PC-3 (cell line): ENCODE measurements at regions not wholly inside any gene's neighbourhood (a gene's known extent, or its start where the extent isn't known, plus 50 kb on each side); places are given as distances from the start of the nearest gene placed in this dataset.

Experiments
- ATAC-seq: fragments of 200-7000 bp; cut with Tn5 transposase; 2 replicates; pipeline ENCODE4 v1.9.1; 2020; ENCODE audit warnings: mild to moderate bottlenecking, moderate library complexity
- BruUV-seq: library from RNA; stranded (reverse); fragments of 400-500 nt; replicated peaks from 2 replicates; lab custom pipeline; 2021; lab: Mats Ljungman, UMichigan
- CTCF ChIA-PET: fragments of 300-600 bp; sonication (Branson Sonifier 250); formaldehyde crosslinking; loops from one replicate; lab custom pipeline; 2022; ENCODE audit warnings: antibody characterized with exemption; lab: Charles Lee
- POLR2A ChIA-PET: fragments of 300-600 bp; sonication (Branson Sonifier 250); formaldehyde crosslinking; loops from one replicate; lab custom pipeline; 2022; ENCODE audit warnings: antibody characterized with exemption; ENCODE audit not compliant: unreplicated experiment; lab: Charles Lee
- DNase-seq: peaks from one replicate; pipeline ENCODE4 v3.0.0-alpha.2; 2015
- H2AFZ ChIP-seq: fragments of 300-600 bp; sonication (generic); 2 replicates; pipeline ENCODE4 v1.6.0; 2016; ENCODE audit warnings: antibody characterized with exemption, low read length
- H3F3A ChIP-seq: fragments of 300-600 bp; sonication (generic); one replicate; pipeline ENCODE4 v1.6.0; 2017; ENCODE audit warnings: antibody characterized with exemption, low read length, control low read depth, mild to moderate bottlenecking; ENCODE audit not compliant: unreplicated experiment
- H3K27ac ChIP-seq: fragments of 300-600 bp; sonication (generic); 2 replicates; pipeline ENCODE4 v1.5.1; 2016; ENCODE audit warnings: mild to moderate bottlenecking, low read length
- H3K27me3 ChIP-seq: fragments of 300-600 bp; sonication (generic); 2 replicates; pipeline ENCODE4 v1.6.1; 2016; ENCODE audit warnings: low read length, mixed read lengths
- H3K36me3 ChIP-seq: fragments of 300-600 bp; sonication (generic); 2 replicates; pipeline ENCODE4 v1.6.1; 2016; ENCODE audit warnings: low read depth, mixed run types, low read length, mixed read lengths
- H3K4me1 ChIP-seq: fragments of 300-600 bp; sonication (generic); 2 replicates; pipeline ENCODE4 v1.5.1; 2016; ENCODE audit warnings: low read length; ENCODE audit not compliant: insufficient read depth
- H3K4me2 ChIP-seq: fragments of 300-600 bp; sonication (generic); 2 replicates; pipeline ENCODE4 v1.6.0; 2016; ENCODE audit warnings: low read length
- H3K4me3 ChIP-seq: fragments of 300-600 bp; sonication (generic); 2 replicates; pipeline ENCODE4 v1.5.1; 2016; ENCODE audit warnings: mild to moderate bottlenecking, low read length, mixed read lengths
- H3K79me2 ChIP-seq: fragments of 300-600 bp; sonication (generic); 2 replicates; pipeline ENCODE4 v1.6.1; 2017; ENCODE audit warnings: low read length, mixed read lengths
- H3K9ac ChIP-seq: fragments of 300-600 bp; sonication (generic); 2 replicates; pipeline ENCODE4 v1.6.0; 2016; ENCODE audit warnings: mild to moderate bottlenecking, low read length
- H3K9me2 ChIP-seq: fragments of 300-600 bp; sonication (generic); replicated peaks from 2 replicates; pipeline ENCODE4 v1.6.1; 2016; ENCODE audit warnings: mixed run types, low read length, mixed read lengths
- H3K9me3 ChIP-seq: fragments of 300-600 bp; sonication (generic); 2 replicates; pipeline ENCODE4 v1.6.1; 2016; ENCODE audit warnings: low read length, mixed read lengths
- H4K20me1 ChIP-seq: fragments of 300-600 bp; sonication (generic); 2 replicates; pipeline ENCODE4 v1.6.1; 2016; ENCODE audit warnings: low read length, mixed read lengths
- CTCF ChIP-seq: fragments of 300-600 bp; sonication (generic); conservative IDR thresholded peaks from 2 replicates; pipeline ENCODE4 v1.5.1; 2017; ENCODE audit warnings: antibody characterized with exemption, low read depth, mild to moderate bottlenecking, low read length
- EZH2 ChIP-seq: fragments of 300-600 bp; sonication (generic); IDR thresholded peaks from one replicate; pipeline ENCODE4 v1.6.1; 2017; ENCODE audit warnings: antibody characterized with exemption, mild to moderate bottlenecking, low read length; ENCODE audit not compliant: unreplicated experiment
- EZH2phosphoT487 ChIP-seq: fragments of 300-600 bp; sonication (generic); IDR thresholded peaks from 2 replicates; pipeline ENCODE4 v1.6.1; 2018; ENCODE audit warnings: mild to moderate bottlenecking, antibody characterized with exemption, low read length, borderline replicate concordance
- intact Hi-C: fragments of 100-400 bp; cut with micrococcal nuclease; formaldehyde crosslinking; loops from 2 replicates; pipeline ENCODE4 v1.9.0; 2023

GRCh38 chr2:235206980-235207579 lies 255.3 kb downstream of the SH3BP4 start:
- no peak for DNase-seq
- ATAC-seq, result no peak
- Histone ChIP-seq H3K9me3 (no peaks in the 10 kb centered on the region), H3K4me1 (no peaks in the 10 kb centered on the region), H3K27ac (no peak overlapping the region), H3K9ac (no peak overlapping the region), H3K9me2 (no peaks in the 10 kb centered on the region), H3K79me2 (no peaks in the 10 kb centered on the region), H3F3A (no peaks in the 10 kb centered on the region), H4K20me1 (no peaks in the 10 kb centered on the region), H3K4me2 (no peak overlapping the region), H3K4me3 (no peak overlapping the region), H3K27me3 (no peaks in the 10 kb centered on the region), H3K36me3 (no peaks in the 10 kb centered on the region), H2AFZ (no peak overlapping the region)
- CTCF ChIA-PET, result no interaction called here
- BruUV-seq, result no TSS peak
- intact Hi-C loops, result no loop called here
- POLR2A ChIA-PET, result no interaction called here
- TF ChIP-seq EZH2, result no peak
- no peak for TF ChIP-seq CTCF
- no peak for TF ChIP-seq EZH2phosphoT487

GRCh38 chr2:235211056-235211455 lies 259.2 kb downstream of the SH3BP4 start:
- H3K36me3 ChIP-seq, result no peaks in the 10 kb centered on the region
- POLR2A ChIA-PET, result interaction anchor here (0.6 kb wide), 1 partner anchor 16 kb away, joined by 5 read pairs; no protein-coding TSS in a partner anchor
- no peak for TF ChIP-seq EZH2
- no peak for TF ChIP-seq CTCF
- DNase-seq, result no peak
- H3K9me3 ChIP-seq, result no peaks in the 10 kb centered on the region
- no peaks in the 10 kb centered on the region for H3K9me2 ChIP-seq
- H2AFZ ChIP-seq, result no peak overlapping the region
- no TSS peak for BruUV-seq
- no peak overlapping the region for H3K9ac ChIP-seq
- no peak overlapping the region for H3K27ac ChIP-seq
- H3K4me3 ChIP-seq, result no peak overlapping the region
- no peak for ATAC-seq
- no peaks in the 10 kb centered on the region for H3K79me2 ChIP-seq
- CTCF ChIA-PET, result no interaction called here
- no peaks in the 10 kb centered on the region for H4K20me1 ChIP-seq
- H3K4me1 ChIP-seq, result no peaks in the 10 kb centered on the region
- intact Hi-C loops, result no loop called here
- H3K27me3 ChIP-seq, result no peaks in the 10 kb centered on the region
- no peaks in the 10 kb centered on the region for H3F3A ChIP-seq
- H3K4me2 ChIP-seq, result no peak overlapping the region

GRCh38 chr2:235212501-235213158 lies 260.8 kb downstream of the SH3BP4 start:
- H4K20me1 ChIP-seq, result no peaks in the 10 kb centered on the region
- H3K9me2 ChIP-seq, result no peaks in the 10 kb centered on the region
- CTCF ChIA-PET, result no interaction called here
- H3K27ac ChIP-seq, result no peak overlapping the region
- H3F3A ChIP-seq, result no peaks in the 10 kb centered on the region
- H3K36me3 ChIP-seq, result no peaks in the 10 kb centered on the region
- H3K4me1 ChIP-seq, result no peaks in the 10 kb centered on the region
- POLR2A ChIA-PET, result no interaction called here
- H3K4me2 ChIP-seq, result no peak overlapping the region
- intact Hi-C loops, result no loop called here
- DNase-seq (no peak), ATAC-seq (no peak)
- TF ChIP-seq EZH2phosphoT487, result no peak
- no peak for TF ChIP-seq EZH2
- TF ChIP-seq CTCF, result no peak
- no peak overlapping the region for H2AFZ ChIP-seq
- BruUV-seq, result no TSS peak
- no peaks in the 10 kb centered on the region for H3K27me3 ChIP-seq
- H3K4me3 ChIP-seq, result no peak overlapping the region
- no peaks in the 10 kb centered on the region for H3K79me2 ChIP-seq
- H3K9ac ChIP-seq, result no peak overlapping the region
- H3K9me3 ChIP-seq, result no peaks in the 10 kb centered on the region
